ENCODE measurements at regions not wholly inside any gene's neighbourhood (a gene's known extent, or its start where the extent isn't known, plus 50 kb on each side); places are given as distances from the start of the nearest gene placed in this dataset.

DNA sequence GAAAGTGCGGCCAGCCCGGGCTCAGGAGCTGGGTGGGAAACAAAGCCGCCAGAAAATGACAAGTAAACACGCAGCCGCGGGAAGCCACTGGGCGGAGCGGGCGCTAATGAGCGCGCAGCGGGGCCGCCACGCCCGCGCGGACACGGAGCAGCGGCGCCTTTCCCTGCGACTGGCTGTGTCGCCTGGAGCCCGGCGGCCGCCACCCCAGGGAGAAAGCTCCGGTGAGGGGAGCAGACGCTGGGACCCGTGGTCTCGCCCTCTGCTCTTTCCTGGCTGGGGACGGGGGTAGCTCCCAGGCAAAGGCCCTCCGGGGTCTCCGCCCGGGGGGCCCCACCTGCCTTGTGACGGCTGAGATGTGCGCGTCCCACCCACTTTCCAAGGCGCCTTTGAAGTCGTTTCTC, 54.9 kb downstream of the PRR18 start:
- Histone ChIP-seq H3K9me3 (no peaks in the 10 kb centered on the region), H3K9ac (no peak overlapping the region), H3F3A (replicated peaks; ENCODE audit: insufficient read depth) (no peaks in the 10 kb centered on the region), H3K4me1 (ENCODE audit: control insufficient read depth in 1 of 2, insufficient read depth in 2 of 2, low read depth in 1 of 2, low read length in 1 of 2) (no peaks in the 10 kb centered on the region; a peak in 1 of 4 replicates), H4K20me1 (ENCODE audit: insufficient read depth) (no peaks in the 10 kb centered on the region), H3K4me2 (no peak overlapping the region), H3K27ac (ENCODE audit: low read depth in 2 of 2, low read length in 1 of 2) (no peak overlapping the region), H3K79me2 (ENCODE audit: insufficient read depth) (no peaks in the 10 kb centered on the region), H3K4me3 (ENCODE audit: low read depth in 2 of 2, low read length in 1 of 2) (peak overlapping the region in 1 of 2 experiments; percentile 30; a peak in 1 of 4 replicates), H3K27me3 (ENCODE audit: insufficient read depth) (peaks cover 49% of the 10 kb centered on the region), H3K36me3 (replicated peaks in 1 of 2; ENCODE audit: control insufficient read depth in 1 of 2, insufficient read depth in 2 of 2, low read length in 1 of 2) (no peaks in the 10 kb centered on the region), H3K9me2 (no peaks in the 10 kb centered on the region), H2AFZ (ENCODE audit: low read depth) (no peak overlapping the region)
- peak; percentile 66 for DNase-seq
- WGBS (ENCODE audit: low lambda C conversion rate): 8% methylated on average over 15 of the region's 38 CpGs
- TF ChIP-seq, protein P1, sequence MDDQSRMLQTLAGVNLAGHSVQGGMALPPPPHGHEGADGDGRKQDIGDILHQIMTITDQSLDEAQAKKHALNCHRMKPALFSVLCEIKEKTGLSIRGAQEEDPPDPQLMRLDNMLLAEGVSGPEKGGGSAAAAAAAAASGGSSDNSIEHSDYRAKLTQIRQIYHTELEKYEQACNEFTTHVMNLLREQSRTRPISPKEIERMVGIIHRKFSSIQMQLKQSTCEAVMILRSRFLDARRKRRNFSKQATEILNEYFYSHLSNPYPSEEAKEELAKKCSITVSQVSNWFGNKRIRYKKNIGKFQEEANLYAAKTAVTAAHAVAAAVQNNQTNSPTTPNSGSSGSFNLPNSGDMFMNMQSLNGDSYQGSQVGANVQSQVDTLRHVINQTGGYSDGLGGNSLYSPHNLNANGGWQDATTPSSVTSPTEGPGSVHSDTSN (IDR thresholded peaks at IDR 0.05): no peak
- TF ChIP-seq MXI1 (IDR thresholded peaks at IDR 0.05; ENCODE audit: low read depth, low read length) (no peak), TEAD4 (IDR thresholded peaks at IDR 0.05; ENCODE audit: borderline replicate concordance, insufficient read depth) (no peak), GABPA (IDR thresholded peaks at IDR 0.05; ENCODE audit: low read depth) (no peak), FOSL2 (IDR thresholded peaks at IDR 0.05; ENCODE audit: borderline replicate concordance, low read depth) (no peak), EZH2phosphoT487 (IDR thresholded peaks at IDR 0.05; ENCODE audit: borderline replicate concordance, low read depth) (no peak)
- POLR2A ChIA-PET: no interaction called here
- CTCF ChIA-PET: interaction anchor here (0.8 to 1.3 kb wide), 6 partner anchors 11 to 157 kb away, joined by 3 to 4 read pairs (median 3); no protein-coding TSS in a partner anchor

- Histone ChIP-seq H3K4me2 (no peak overlapping the region), H4K20me1 (ENCODE audit: insufficient read depth) (no peaks in the 10 kb centered on the region), H3K9me2 (no peaks in the 10 kb centered on the region), H3K9me3 (no peaks in the 10 kb centered on the region), H3K9ac (no peak overlapping the region), H3K27ac (ENCODE audit: low read depth in 2 of 2, low read length in 1 of 2) (no peak overlapping the region), H3F3A (replicated peaks; ENCODE audit: insufficient read depth) (no peaks in the 10 kb centered on the region), H3K36me3 (replicated peaks in 1 of 2; ENCODE audit: control insufficient read depth in 1 of 2, insufficient read depth in 2 of 2, low read length in 1 of 2) (no peaks in the 10 kb centered on the region), H2AFZ (ENCODE audit: low read depth) (no peak overlapping the region), H3K4me1 (ENCODE audit: control insufficient read depth in 1 of 2, insufficient read depth in 2 of 2, low read depth in 1 of 2, low read length in 1 of 2) (no peaks in the 10 kb centered on the region; a peak in 1 of 4 replicates), H3K4me3 (ENCODE audit: low read depth in 2 of 2, low read length in 1 of 2) (no peak overlapping the region), H3K79me2 (ENCODE audit: insufficient read depth) (no peaks in the 10 kb centered on the region), H3K27me3 (ENCODE audit: insufficient read depth) (peaks cover 42% of the 10 kb centered on the region)
- CTCF ChIA-PET: interaction anchor here (0.9 to 1.3 kb wide), 4 partner anchors 23 to 157 kb away, joined by 3 to 4 read pairs (median 4); no protein-coding TSS in a partner anchor
- WGBS (ENCODE audit: low lambda C conversion rate): 76% methylated on average over 13 of the region's 27 CpGs
- POLR2A ChIA-PET: no interaction called here
- no peak for DNase-seq
- TF ChIP-seq FOXJ3 (CRISPR knock-in tag; IDR thresholded peaks at IDR 0.05) (no peak), NFIC (IDR thresholded peaks at IDR 0.05; ENCODE audit: borderline replicate concordance) (no peak), SMC3 (IDR thresholded peaks at IDR 0.05; ENCODE audit: low read depth, low read length) (no peak)
- TF ChIP-seq, protein P1 (IDR thresholded peaks at IDR 0.05): no peak
These were observed 55.6 kb downstream of the PRR18 start for GRCh38 chr6:166252601-166253000.

- H3K9ac ChIP-seq: no peak overlapping the region
- no peaks in the 10 kb centered on the region for H3K79me2 ChIP-seq (ENCODE audit: insufficient read depth)
- CTCF ChIA-PET: interaction anchor here (1.1 to 1.3 kb wide), 2 partner anchors 17 to 24 kb away, joined by 3 to 4 read pairs; no protein-coding TSS in a partner anchor
- H3K36me3 ChIP-seq (replicated peaks in 1 of 2; ENCODE audit: control insufficient read depth in 1 of 2, insufficient read depth in 2 of 2, low read length in 1 of 2): no peaks in the 10 kb centered on the region
- H3K27ac ChIP-seq (ENCODE audit: low read depth in 2 of 2, low read length in 1 of 2): no peak overlapping the region
- H3K9me2 ChIP-seq: no peaks in the 10 kb centered on the region
- H3K9me3 ChIP-seq: no peaks in the 10 kb centered on the region
- H3K4me2 ChIP-seq: no peak overlapping the region
- WGBS (ENCODE audit: low lambda C conversion rate): 10% methylated on average over 6 of the region's 6 CpGs
- H3K4me1 ChIP-seq (ENCODE audit: control insufficient read depth in 1 of 2, insufficient read depth in 2 of 2, low read depth in 1 of 2, low read length in 1 of 2): no peaks in the 10 kb centered on the region; a peak in 1 of 4 replicates
- no peaks in the 10 kb centered on the region for H3F3A ChIP-seq (replicated peaks; ENCODE audit: insufficient read depth)
- no peak overlapping the region for H2AFZ ChIP-seq (ENCODE audit: low read depth)
- no peaks in the 10 kb centered on the region for H4K20me1 ChIP-seq (ENCODE audit: insufficient read depth)
- peaks cover 41% of the 10 kb centered on the region for H3K27me3 ChIP-seq (ENCODE audit: insufficient read depth)
- no peak for DNase-seq
- H3K4me3 ChIP-seq (ENCODE audit: low read depth in 2 of 2, low read length in 1 of 2): no peak overlapping the region
- POLR2A ChIA-PET: no interaction called here
- TF ChIP-seq MAX (IDR thresholded peaks at IDR 0.05; ENCODE audit: low read depth) (no peak), TCF12 (IDR thresholded peaks at IDR 0.05) (no peak), ELF1 (IDR thresholded peaks at IDR 0.05) (no peak), SMC3 (IDR thresholded peaks at IDR 0.05; ENCODE audit: low read depth, low read length) (no peak), GABPA (IDR thresholded peaks at IDR 0.05; ENCODE audit: low read depth) (no peak), TAF1 (IDR thresholded peaks at IDR 0.05; ENCODE audit: borderline replicate concordance, low read depth, low read length) (no peak), USF1 (IDR thresholded peaks at IDR 0.05; ENCODE audit: borderline replicate concordance, low read depth) (no peak), RCOR1 (IDR thresholded peaks at IDR 0.05; ENCODE audit: low read length) (no peak), FOSL2 (IDR thresholded peaks at IDR 0.05; ENCODE audit: borderline replicate concordance, low read depth) (no peak), EZH2phosphoT487 (IDR thresholded peaks at IDR 0.05; ENCODE audit: borderline replicate concordance, low read depth) (no peak)
- TF ChIP-seq, protein P1 (IDR thresholded peaks at IDR 0.05): no peak
These were observed 56.5 kb downstream of the PRR18 start for GRCh38 chr6:166251655-166252054.
